ENCODE measurements at regions not wholly inside any gene's neighbourhood (a gene's known extent, or its start where the extent isn't known, plus 50 kb on each side); places are given as distances from the start of the nearest gene placed in this dataset.

GRCh38 chr10:28840971-28841370, 163.7 kb downstream of the BAMBI start:
- no peak for DNase-seq (ENCODE audit: extremely low spot score)
- intact Hi-C loops (cut with DNase I), result no loop called here
- H3K27ac ChIP-seq (replicated peaks in 1 of 4), result no peak overlapping the region

GRCh38 chr10:28841625-28842024, 164.3 kb downstream of the BAMBI start:
- H3K4me3 ChIP-seq, result no peak overlapping the region
- no peaks in the 10 kb centered on the region for H3K27me3 ChIP-seq
- peaks cover 20 to 26% (median 22%) of the 10 kb centered on the region in 4 donors for H3K4me1 ChIP-seq
- H3K27ac ChIP-seq (replicated peaks in 1 of 4), result no peak overlapping the region
- TF ChIP-seq EP300 (IDR thresholded peaks at IDR 0.05) (no peak), POLR2A (IDR thresholded peaks at IDR 0.05; ENCODE audit: low read depth) (no peak), POLR2AphosphoS5 (IDR thresholded peaks at IDR 0.05) (no peak), CTCF (IDR thresholded peaks at IDR 0.05) (no peak)
- intact Hi-C loops (cut with DNase I), result no loop called here
- no peak for DNase-seq (ENCODE audit: extremely low spot score)
- WGBS, result 47% methylated on average over 2 of the region's 2 CpGs
- peaks cover 0 to 9% (median 4%) of the 10 kb centered on the region in 4 donors for H3K9me3 ChIP-seq
- no peaks in the 10 kb centered on the region for H3K36me3 ChIP-seq

More at GRCh38 chr10:28840971-28841370, 163.7 kb downstream of the BAMBI start:
- 67% methylated on average over 4 of the region's 4 CpGs for WGBS
- TF ChIP-seq EP300 (IDR thresholded peaks at IDR 0.05), result no peak
- TF ChIP-seq CTCF (IDR thresholded peaks at IDR 0.05), result no peak
- no peak for TF ChIP-seq POLR2AphosphoS5 (IDR thresholded peaks at IDR 0.05)
- no peak for TF ChIP-seq POLR2A (IDR thresholded peaks at IDR 0.05; ENCODE audit: low read depth)
- peaks cover 20 to 26% (median 22%) of the 10 kb centered on the region in 4 donors for H3K4me1 ChIP-seq
- H3K4me3 ChIP-seq, result no peak overlapping the region
- H3K36me3 ChIP-seq, result no peaks in the 10 kb centered on the region
- H3K27me3 ChIP-seq, result no peaks in the 10 kb centered on the region
- H3K9me3 ChIP-seq, result peaks cover 0 to 9% (median 4%) of the 10 kb centered on the region in 4 donors

- peaks cover 20 to 26% (median 22%) of the 10 kb centered on the region in 4 donors for H3K4me1 ChIP-seq
- TF ChIP-seq POLR2A (IDR thresholded peaks at IDR 0.05; ENCODE audit: low read depth) (no peak), POLR2AphosphoS5 (IDR thresholded peaks at IDR 0.05) (no peak), CTCF (IDR thresholded peaks at IDR 0.05) (no peak), EP300 (IDR thresholded peaks at IDR 0.05) (no peak)
- H3K27ac ChIP-seq (replicated peaks in 1 of 4), result no peak overlapping the region
- DNase-seq (ENCODE audit: extremely low spot score), result no peak
- H3K9me3 ChIP-seq, result peaks cover 0 to 9% (median 4%) of the 10 kb centered on the region in 4 donors
- WGBS, result 85% methylated on average over 3 of the region's 3 CpGs
- intact Hi-C loops (cut with DNase I), result no loop called here
- H3K27me3 ChIP-seq, result no peaks in the 10 kb centered on the region
- no peak overlapping the region for H3K4me3 ChIP-seq
- no peaks in the 10 kb centered on the region for H3K36me3 ChIP-seq
Observed at GRCh38 chr10:28842321-28842720, 165.0 kb downstream of the BAMBI start.

GRCh38 chr10:28845009-28845682, 167.8 kb downstream of the BAMBI start:
- DNase-seq (ENCODE audit: extremely low spot score), result no peak
- Histone ChIP-seq H3K27ac (replicated peaks in 1 of 4) (no peak overlapping the region), H3K4me3 (no peak overlapping the region), H3K4me1 (peaks cover 13 to 20% (median 13%) of the 10 kb centered on the region in 4 donors), H3K36me3 (no peaks in the 10 kb centered on the region), H3K9me3 (peaks cover 0 to 9% (median 4%) of the 10 kb centered on the region in 4 donors), H3K27me3 (no peaks in the 10 kb centered on the region)
- intact Hi-C loops (cut with DNase I), result no loop called here
- WGBS, result 97% methylated on average over 4 of the region's 4 CpGs
- no peak for TF ChIP-seq POLR2A (IDR thresholded peaks at IDR 0.05; ENCODE audit: low read depth)
- TF ChIP-seq CTCF (IDR thresholded peaks at IDR 0.05), result no peak
- no peak for TF ChIP-seq POLR2AphosphoS5 (IDR thresholded peaks at IDR 0.05)
- no peak for TF ChIP-seq EP300 (IDR thresholded peaks at IDR 0.05)
